ENCODE measurements at regions not wholly inside any gene's neighbourhood (a gene's known extent, or its start where the extent isn't known, plus 50 kb on each side); places are given as distances from the start of the nearest gene placed in this dataset.

DNA sequence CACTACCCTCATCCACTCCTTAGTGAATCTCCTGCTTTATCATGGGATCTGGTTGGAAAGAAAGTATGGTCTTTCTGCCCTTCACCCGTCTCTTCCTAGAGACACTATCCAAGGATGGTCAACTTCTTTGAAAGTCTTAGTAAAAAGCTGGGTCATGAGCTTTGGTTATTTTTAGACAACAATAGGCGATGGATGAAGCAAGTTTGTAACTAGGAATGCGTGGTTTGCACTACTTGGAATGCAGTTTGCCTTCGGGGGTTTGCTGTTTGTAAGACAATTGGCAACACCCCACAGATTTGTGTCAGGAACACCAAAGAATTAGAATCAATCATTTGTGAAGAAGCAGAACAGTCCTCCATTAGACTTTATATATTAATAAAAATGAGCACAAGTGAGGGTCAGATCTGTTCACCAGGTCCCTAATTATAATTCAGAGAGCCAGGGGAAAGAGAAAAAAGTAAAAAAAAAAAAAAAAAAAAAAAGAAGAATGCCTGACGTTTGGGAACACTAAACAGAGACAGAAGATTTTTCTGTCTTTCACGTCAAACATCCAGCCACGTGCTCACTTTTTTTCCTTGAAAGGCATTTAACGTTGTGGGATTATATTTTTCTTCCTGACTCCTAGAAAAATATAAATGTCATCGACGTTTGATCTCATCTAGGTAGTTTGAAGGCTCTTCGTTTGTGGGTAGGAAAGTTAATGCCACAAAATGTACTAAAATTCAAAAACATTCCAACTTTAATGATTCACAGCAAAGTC is 60.7 kb upstream of the BTG3 start:
- no peak overlapping the region for H3K4me3 ChIP-seq (ENCODE audit: low read depth, low read length)
- no peaks in the 10 kb centered on the region for H3K27me3 ChIP-seq (ENCODE audit: control insufficient read depth, insufficient read depth, low read length)
- H3K36me3 ChIP-seq (ENCODE audit: control insufficient read depth, insufficient read depth, low read length), result no peaks in the 10 kb centered on the region
- no peak for DNase-seq (ENCODE audit: low read depth)
- TF ChIP-seq, protein P1, sequence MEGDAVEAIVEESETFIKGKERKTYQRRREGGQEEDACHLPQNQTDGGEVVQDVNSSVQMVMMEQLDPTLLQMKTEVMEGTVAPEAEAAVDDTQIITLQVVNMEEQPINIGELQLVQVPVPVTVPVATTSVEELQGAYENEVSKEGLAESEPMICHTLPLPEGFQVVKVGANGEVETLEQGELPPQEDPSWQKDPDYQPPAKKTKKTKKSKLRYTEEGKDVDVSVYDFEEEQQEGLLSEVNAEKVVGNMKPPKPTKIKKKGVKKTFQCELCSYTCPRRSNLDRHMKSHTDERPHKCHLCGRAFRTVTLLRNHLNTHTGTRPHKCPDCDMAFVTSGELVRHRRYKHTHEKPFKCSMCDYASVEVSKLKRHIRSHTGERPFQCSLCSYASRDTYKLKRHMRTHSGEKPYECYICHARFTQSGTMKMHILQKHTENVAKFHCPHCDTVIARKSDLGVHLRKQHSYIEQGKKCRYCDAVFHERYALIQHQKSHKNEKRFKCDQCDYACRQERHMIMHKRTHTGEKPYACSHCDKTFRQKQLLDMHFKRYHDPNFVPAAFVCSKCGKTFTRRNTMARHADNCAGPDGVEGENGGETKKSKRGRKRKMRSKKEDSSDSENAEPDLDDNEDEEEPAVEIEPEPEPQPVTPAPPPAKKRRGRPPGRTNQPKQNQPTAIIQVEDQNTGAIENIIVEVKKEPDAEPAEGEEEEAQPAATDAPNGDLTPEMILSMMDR (IDR thresholded peaks at IDR 0.05; ENCODE audit: insufficient read depth, low read length, poor library complexity, severe bottlenecking), result no peak

DNA sequence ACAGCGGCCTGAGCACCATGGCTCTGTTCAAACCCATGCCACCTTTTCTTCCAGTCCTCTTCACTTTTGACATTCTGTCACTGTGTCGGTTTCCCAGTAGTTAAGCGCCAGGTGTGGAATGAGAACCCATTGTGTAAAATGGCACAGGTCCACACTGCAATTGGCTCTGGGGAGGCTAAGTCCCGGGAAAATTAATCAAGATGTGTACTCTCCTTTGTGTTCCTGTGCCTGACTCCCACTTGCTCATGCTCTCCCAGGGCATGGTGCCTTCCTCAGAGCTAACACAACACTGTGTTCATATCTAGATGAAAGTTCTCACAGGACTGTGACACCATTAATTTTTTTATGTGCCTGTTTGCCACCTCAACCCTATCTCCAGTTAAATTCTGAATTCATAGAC is 59.0 kb upstream of the BTG3 start:
- H3K4me3 ChIP-seq (ENCODE audit: low read depth, low read length), result no peak overlapping the region
- H3K27me3 ChIP-seq (ENCODE audit: control insufficient read depth, insufficient read depth, low read length), result no peaks in the 10 kb centered on the region
- no peaks in the 10 kb centered on the region for H3K36me3 ChIP-seq (ENCODE audit: control insufficient read depth, insufficient read depth, low read length)
- TF ChIP-seq, protein P1 (IDR thresholded peaks at IDR 0.05; ENCODE audit: insufficient read depth, low read length, poor library complexity, severe bottlenecking), result no peak
- DNase-seq (ENCODE audit: low read depth), result no peak

DNA sequence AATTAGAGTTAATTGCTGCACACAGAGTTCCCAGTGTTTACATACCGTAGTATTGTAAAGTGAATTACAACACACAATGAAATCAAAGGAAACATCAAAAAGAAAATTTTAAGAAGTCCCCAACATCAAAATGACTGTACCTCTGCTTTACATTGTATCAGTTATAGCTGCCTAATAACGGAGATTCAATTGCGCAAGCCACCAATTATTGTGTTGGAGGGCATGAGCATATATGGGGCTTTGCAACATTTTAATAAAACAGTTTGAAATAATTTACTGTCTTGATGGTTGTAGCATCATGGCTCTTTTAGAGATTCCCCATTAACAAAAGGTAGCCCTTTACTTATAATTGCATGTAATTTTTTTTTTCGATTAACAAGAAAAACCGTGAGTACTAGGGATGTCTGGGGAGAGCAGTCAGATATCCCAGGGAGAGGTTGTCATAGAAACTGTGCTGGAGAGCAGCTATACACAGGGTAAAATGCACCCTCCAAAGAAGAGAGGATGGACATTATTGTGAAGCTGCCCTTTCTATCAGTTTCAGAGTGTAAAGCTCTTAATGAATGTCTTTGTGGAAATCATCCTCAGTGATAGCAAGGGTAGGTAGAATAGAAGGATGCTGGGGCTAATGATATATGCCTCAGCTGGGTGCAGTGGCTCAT is 55.9 kb upstream of the BTG3 start:
- Histone ChIP-seq H3K27me3 (ENCODE audit: control insufficient read depth, insufficient read depth, low read length) (no peaks in the 10 kb centered on the region), H3K4me3 (ENCODE audit: low read depth, low read length) (no peak overlapping the region), H3K36me3 (ENCODE audit: control insufficient read depth, insufficient read depth, low read length) (no peaks in the 10 kb centered on the region)
- DNase-seq (ENCODE audit: low read depth), result no peak
- TF ChIP-seq, protein P1 (IDR thresholded peaks at IDR 0.05; ENCODE audit: insufficient read depth, low read length, poor library complexity, severe bottlenecking), result no peak

DNA sequence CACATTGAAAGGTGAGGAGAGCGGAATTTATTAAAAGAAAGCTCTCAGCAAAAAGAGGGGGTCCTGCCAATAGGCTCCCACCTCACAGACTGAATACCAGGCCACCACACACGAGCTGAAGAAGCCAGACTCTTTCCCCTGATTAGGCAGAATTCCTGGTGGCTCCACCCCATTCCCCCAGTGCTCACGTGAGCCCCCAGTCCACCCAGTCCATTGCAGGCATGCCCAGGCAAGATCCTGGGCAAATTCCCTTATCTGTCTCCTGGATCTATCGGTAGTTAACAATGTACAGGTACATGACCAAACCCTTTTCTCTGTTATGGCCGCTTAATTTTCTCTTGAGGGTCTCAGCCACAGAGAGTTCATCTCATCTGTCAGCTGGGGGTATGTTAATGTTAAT is 54.6 kb upstream of the BTG3 start:
- TF ChIP-seq, protein P1 (IDR thresholded peaks at IDR 0.05; ENCODE audit: insufficient read depth, low read length, poor library complexity, severe bottlenecking), result no peak
- Histone ChIP-seq H3K36me3 (ENCODE audit: control insufficient read depth, insufficient read depth, low read length) (no peaks in the 10 kb centered on the region), H3K27me3 (ENCODE audit: control insufficient read depth, insufficient read depth, low read length) (no peaks in the 10 kb centered on the region), H3K4me3 (ENCODE audit: low read depth, low read length) (no peak overlapping the region)
- DNase-seq (ENCODE audit: low read depth), result no peak
